ENCODE measurements at regions not wholly inside any gene's neighbourhood (a gene's known extent, or its start where the extent isn't known, plus 50 kb on each side); places are given as distances from the start of the nearest gene placed in this dataset.

GRCh38 chr17:79183293-79184158 is 108.9 kb downstream of the ENGASE start:
- H3K27ac Mint-ChIP-seq, result no peak overlapping the region
- H3K4me1 Mint-ChIP-seq, result peaks cover 11% of the 10 kb centered on the region
- ATAC-seq (peak; percentile 51), DNase-seq (no peak)
- H3K4me3 Mint-ChIP-seq, result peak overlapping the region; percentile 39 to 75
- H3K27me3 Mint-ChIP-seq, result peaks cover 82% of the 10 kb centered on the region
- no peaks in the 10 kb centered on the region for H3K9me3 Mint-ChIP-seq

- H3K9me3 Mint-ChIP-seq, result no peaks in the 10 kb centered on the region
- peaks cover 11% of the 10 kb centered on the region for H3K4me1 Mint-ChIP-seq
- no peak for ATAC-seq
- H3K27me3 Mint-ChIP-seq, result peaks cover 77% of the 10 kb centered on the region
- H3K4me3 Mint-ChIP-seq, result no peak overlapping the region
- no peak for DNase-seq
- H3K27ac Mint-ChIP-seq, result no peak overlapping the region
These were observed 108.3 kb downstream of the ENGASE start for GRCh38 chr17:79183043-79183292.

GRCh38 chr17:79182176-79183042 is 107.8 kb downstream of the ENGASE start:
- no peak overlapping the region for H3K27ac Mint-ChIP-seq

GRCh38 chr17:79180358-79181005 is 105.9 kb downstream of the ENGASE start:
- H3K4me1 Mint-ChIP-seq, result peaks cover 11% of the 10 kb centered on the region
- H3K27ac Mint-ChIP-seq, result no peak overlapping the region
- ATAC-seq (no peak), DNase-seq (no peak)
- peaks cover 52% of the 10 kb centered on the region for H3K27me3 Mint-ChIP-seq
- H3K4me3 Mint-ChIP-seq, result no peak overlapping the region
- no peaks in the 10 kb centered on the region for H3K9me3 Mint-ChIP-seq

More at GRCh38 chr17:79182176-79183042, 107.8 kb downstream of the ENGASE start:
- ATAC-seq (no peak), DNase-seq (no peak)
- Mint-ChIP-seq H3K4me1 (peaks cover 11% of the 10 kb centered on the region), H3K9me3 (no peaks in the 10 kb centered on the region), H3K4me3 (no peak overlapping the region), H3K27me3 (peaks cover 71% of the 10 kb centered on the region)

GRCh38 chr17:79179334-79179733 is 104.7 kb downstream of the ENGASE start:
- DNase-seq (no peak), ATAC-seq (no peak)
- Mint-ChIP-seq H3K27ac (no peak overlapping the region), H3K27me3 (peaks cover 40% of the 10 kb centered on the region), H3K9me3 (no peaks in the 10 kb centered on the region), H3K4me1 (peaks cover 10% of the 10 kb centered on the region), H3K4me3 (no peak overlapping the region)

- no peak for DNase-seq
- Mint-ChIP-seq H3K27ac (no peak overlapping the region), H3K4me3 (no peak overlapping the region), H3K9me3 (no peaks in the 10 kb centered on the region), H3K4me1 (no peaks in the 10 kb centered on the region), H3K27me3 (peaks cover 27% of the 10 kb centered on the region)
- no peak for ATAC-seq
These were observed 103.3 kb downstream of the ENGASE start for GRCh38 chr17:79177877-79178276.

GRCh38 chr17:79176792-79177601 is 102.4 kb downstream of the ENGASE start:
- Mint-ChIP-seq H3K4me3 (no peak overlapping the region), H3K27ac (no peak overlapping the region), H3K27me3 (peaks cover 23% of the 10 kb centered on the region), H3K9me3 (no peaks in the 10 kb centered on the region), H3K4me1 (no peaks in the 10 kb centered on the region)
- ATAC-seq (no peak), DNase-seq (no peak)

GRCh38 chr17:79174905-79175856 is 100.6 kb downstream of the ENGASE start:
- peak overlapping the region in 1 of 2 donors; percentile 3 for H3K27ac Mint-ChIP-seq
- H3K9me3 Mint-ChIP-seq, result no peaks in the 10 kb centered on the region
- no peak overlapping the region for H3K4me3 Mint-ChIP-seq
- no peak for ATAC-seq
- peaks cover 8% of the 10 kb centered on the region for H3K27me3 Mint-ChIP-seq
- DNase-seq, result no peak
- no peaks in the 10 kb centered on the region for H3K4me1 Mint-ChIP-seq

GRCh38 chr17:79174193-79174765 is 99.7 kb downstream of the ENGASE start:
- Mint-ChIP-seq H3K9me3 (no peaks in the 10 kb centered on the region), H3K4me1 (no peaks in the 10 kb centered on the region), H3K27me3 (peaks cover 6% of the 10 kb centered on the region), H3K27ac (no peak overlapping the region), H3K4me3 (no peak overlapping the region)
- no peak for ATAC-seq
- no peak for DNase-seq

GRCh38 chr17:79171188-79171587 is 96.6 kb downstream of the ENGASE start:
- H3K4me1 Mint-ChIP-seq, result no peaks in the 10 kb centered on the region
- no peaks in the 10 kb centered on the region for H3K9me3 Mint-ChIP-seq
- no peaks in the 10 kb centered on the region for H3K27me3 Mint-ChIP-seq

GRCh38 chr17:79169861-79170260 is 95.2 kb downstream of the ENGASE start:
- Mint-ChIP-seq H3K9me3 (no peaks in the 10 kb centered on the region), H3K4me3 (no peak overlapping the region), H3K27ac (peak overlapping the region in 1 of 2 donors; percentile 77), H3K27me3 (no peaks in the 10 kb centered on the region), H3K4me1 (no peaks in the 10 kb centered on the region)
- DNase-seq, result no peak
- no peak for ATAC-seq

More at GRCh38 chr17:79171188-79171587, 96.6 kb downstream of the ENGASE start:
- Mint-ChIP-seq H3K27ac (no peak overlapping the region), H3K4me3 (no peak overlapping the region)
- ATAC-seq (no peak), DNase-seq (no peak)

GRCh38 chr17:79169366-79169765 is 94.7 kb downstream of the ENGASE start:
- no peaks in the 10 kb centered on the region for H3K9me3 Mint-ChIP-seq
- DNase-seq, result no peak
- H3K4me1 Mint-ChIP-seq, result no peaks in the 10 kb centered on the region
- no peak overlapping the region for H3K27ac Mint-ChIP-seq
- H3K4me3 Mint-ChIP-seq, result no peak overlapping the region
- H3K27me3 Mint-ChIP-seq, result no peaks in the 10 kb centered on the region
- ATAC-seq, result no peak

- H3K27ac Mint-ChIP-seq, result no peak overlapping the region
- H3K9me3 Mint-ChIP-seq, result no peaks in the 10 kb centered on the region
- H3K27me3 Mint-ChIP-seq, result peaks cover 7% of the 10 kb centered on the region
- DNase-seq, result no peak
- no peak for ATAC-seq
- H3K4me3 Mint-ChIP-seq, result no peak overlapping the region
- no peaks in the 10 kb centered on the region for H3K4me1 Mint-ChIP-seq
These were observed 93.9 kb downstream of the ENGASE start for GRCh38 chr17:79168486-79169055.

- no peak for ATAC-seq
- no peaks in the 10 kb centered on the region for H3K4me1 Mint-ChIP-seq
- no peak overlapping the region for H3K27ac Mint-ChIP-seq
- peaks cover 7% of the 10 kb centered on the region for H3K27me3 Mint-ChIP-seq
- no peak for DNase-seq
- no peaks in the 10 kb centered on the region for H3K9me3 Mint-ChIP-seq
- H3K4me3 Mint-ChIP-seq, result no peak overlapping the region
These were observed 92.9 kb downstream of the ENGASE start for GRCh38 chr17:79167486-79167885.

All from stimulated activated naive CD8-positive, alpha-beta T cell treated with anti-CD3 and anti-CD28 coated beads, Interleukin-15, amount 100 ng/mL, for 72 hours (primary cell).